ENCODE measurements at regions not wholly inside any gene's neighbourhood (a gene's known extent, or its start where the extent isn't known, plus 50 kb on each side); places are given as distances from the start of the nearest gene placed in this dataset.

DNA sequence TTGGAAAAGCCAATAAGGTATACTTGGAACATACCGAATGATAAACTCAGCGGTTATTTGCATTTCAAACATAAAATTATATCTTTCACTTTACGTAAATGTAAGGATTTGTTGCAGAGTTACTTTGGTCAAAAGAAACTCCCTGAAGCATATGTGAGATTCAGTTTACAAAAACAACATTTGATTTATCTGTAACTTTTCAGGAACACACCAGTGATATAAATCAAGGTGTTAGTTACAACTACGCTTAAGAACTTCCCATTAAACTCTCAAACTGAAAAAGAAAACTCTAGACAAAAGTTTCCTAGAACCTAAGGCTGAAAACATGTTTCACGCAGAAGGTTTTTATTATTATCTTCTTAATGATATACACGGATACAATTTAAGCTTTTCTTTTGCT lies 110.6 kb upstream of the MEIS1 start:
- ATAC-seq (ENCODE audit: low read depth): no peak
- no peak overlapping the region for H2AK9ac ChIP-seq (replicated peaks; ENCODE audit: low read depth, low read length, poor library complexity)
- H4K20me1 ChIP-seq (ENCODE audit: insufficient read depth, low read length): no peaks in the 10 kb centered on the region
- no peaks in the 10 kb centered on the region for H3K4me1 ChIP-seq (ENCODE audit: control insufficient read depth, insufficient read depth, low read length)
- H2AK5ac ChIP-seq (ENCODE audit: low read depth, low read length): no peak overlapping the region
- WGBS, 2 experiments (ENCODE audit: extremely low coverage in 2 of 2, insufficient read length in 1 of 2): no CpG with 5 or more reads among the region's 6 CpGs
- H4K5ac ChIP-seq (ENCODE audit: low read depth, low read length): no peak overlapping the region
- dilution Hi-C loops (cut with HindIII; ENCODE audit: low sequenced_read_pairs, unreplicated experiment) (no loop called here), in situ Hi-C loops (cut with MboI; ENCODE audit: low sequenced_read_pairs) (no loop called here), intact Hi-C loops (cut with micrococcal nuclease) (no loop called here)
- H2BK15ac ChIP-seq (ENCODE audit: low read depth, low read length): no peak overlapping the region
- no peak overlapping the region for H2BK5ac ChIP-seq (ENCODE audit: low read depth, low read length, poor library complexity, severe bottlenecking)
- H3K14ac ChIP-seq (replicated peaks; ENCODE audit: low read depth, low read length): no peak overlapping the region
- no peak overlapping the region for H3K9ac ChIP-seq (ENCODE audit: low read depth, low read length)
- H2BK20ac ChIP-seq (ENCODE audit: low read depth, low read length): no peak overlapping the region
- CTCF ChIA-PET: no interaction called here
- BruUV-seq (replicated peaks): no TSS peak
- peaks cover 17% of the 10 kb centered on the region for H3K27me3 ChIP-seq (ENCODE audit: control insufficient read depth, insufficient read depth, low read length)
- no peak overlapping the region for H3K4ac ChIP-seq (ENCODE audit: low read depth, low read length)
- H4K8ac ChIP-seq (ENCODE audit: low read depth in 2 of 2, low read length in 2 of 2): no peak overlapping the region
- H3K36me3 ChIP-seq (ENCODE audit: control insufficient read depth, insufficient read depth, low read length): no peaks in the 10 kb centered on the region
- H3K79me1 ChIP-seq (ENCODE audit: low read depth in 1 of 2, low read length in 2 of 2): no peaks in the 10 kb centered on the region
- H3K9me1 ChIP-seq (ENCODE audit: insufficient read depth, low read length): no peaks in the 10 kb centered on the region
- H3K23ac ChIP-seq (ENCODE audit: low read depth, low read length): no peak overlapping the region
- no peak overlapping the region for H4K91ac ChIP-seq (ENCODE audit: insufficient read depth, low read depth, low read length)
- H3K9me3 ChIP-seq (ENCODE audit: control insufficient read depth, insufficient read depth, low read length): no peaks in the 10 kb centered on the region
- H3K27ac ChIP-seq (ENCODE audit: insufficient read depth, low read length): no peak overlapping the region
- TF ChIP-seq ELK1 (IDR thresholded peaks at IDR 0.05; ENCODE audit: borderline replicate concordance, low read depth, low read length): no peak
- TF ChIP-seq MAZ (IDR thresholded peaks at IDR 0.05; ENCODE audit: borderline replicate concordance, low read depth, low read length): no peak
- TF ChIP-seq CHD1 (IDR thresholded peaks at IDR 0.05; ENCODE audit: low read depth, low read length): no peak
- TF ChIP-seq RFX5 (IDR thresholded peaks at IDR 0.05; ENCODE audit: low read depth, low read length): no peak
- TF ChIP-seq BHLHE40 (IDR thresholded peaks at IDR 0.05; ENCODE audit: low read depth, low read length): no peak
- no peak for TF ChIP-seq USF2 (IDR thresholded peaks at IDR 0.05; ENCODE audit: low read depth, low read length)
- TF ChIP-seq FOS (IDR thresholded peaks at IDR 0.05; ENCODE audit: low read depth, low read length): no peak
- no peak for TF ChIP-seq RAD21 (IDR thresholded peaks at IDR 0.05; ENCODE audit: low read length)
- no peak for TF ChIP-seq CEBPB (IDR thresholded peaks at IDR 0.05; ENCODE audit: low read depth, low read length)
- no peak for TF ChIP-seq SMC3 (IDR thresholded peaks at IDR 0.05; ENCODE audit: low read depth, low read length)
- TF ChIP-seq RCOR1 (IDR thresholded peaks at IDR 0.05; ENCODE audit: insufficient replicate concordance, low read length): no peak
- no peak for TF ChIP-seq POLR2A (IDR thresholded peaks at IDR 0.05; ENCODE audit: low read depth, low read length)
- no peak for TF ChIP-seq MAFK (IDR thresholded peaks at IDR 0.05; ENCODE audit: low read depth, low read length)
- TF ChIP-seq MXI1 (IDR thresholded peaks at IDR 0.05; ENCODE audit: borderline replicate concordance, low read depth, low read length): no peak
- TF ChIP-seq CTCF (conservative IDR thresholded peaks at IDR 0.05; ENCODE audit: low read depth, low read length): no peak
- TF ChIP-seq NFE2L2 (IDR thresholded peaks at IDR 0.05; ENCODE audit: low read depth, low read length): no peak
- no peak for DNase-seq
- H2AFZ ChIP-seq (replicated peaks; ENCODE audit: low read length, poor library complexity): no peak overlapping the region
- H3K4me3 ChIP-seq (ENCODE audit: insufficient read depth, low read depth, low read length): no peak overlapping the region
- H3K56ac ChIP-seq (ENCODE audit: extremely low read depth, insufficient read depth, low read length): no peak overlapping the region
- H3K4me2 ChIP-seq (ENCODE audit: low read depth, low read length): no peak overlapping the region
- no peak overlapping the region for H2BK120ac ChIP-seq (ENCODE audit: low read depth, low read length)
- POLR2A ChIA-PET (ENCODE audit: unreplicated experiment): no interaction called here
- H3K18ac ChIP-seq (ENCODE audit: low read depth, low read length): no peak overlapping the region

Measured in IMR-90 (cell line).